ENCODE measurements at regions not wholly inside any gene's neighbourhood (a gene's known extent, or its start where the extent isn't known, plus 50 kb on each side); places are given as distances from the start of the nearest gene placed in this dataset.

DNA sequence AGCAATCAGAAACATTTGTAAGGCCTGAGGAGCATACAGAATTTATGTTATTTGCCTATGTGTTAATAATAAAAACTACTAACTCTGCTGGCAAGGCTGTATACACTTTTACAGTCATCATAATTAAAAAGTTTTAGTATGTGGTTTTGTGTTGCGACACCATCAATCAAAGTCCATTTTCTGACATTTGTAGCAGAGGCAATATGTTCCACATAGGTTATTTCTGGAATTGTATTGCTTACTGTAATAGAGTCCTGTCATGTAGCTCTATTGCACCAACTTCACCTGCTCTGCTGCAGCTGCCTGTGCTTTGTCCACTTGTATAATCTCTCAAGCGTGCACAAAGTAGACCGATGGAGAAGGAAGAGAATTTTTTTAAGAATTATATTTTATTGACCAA, 501.8 kb downstream of the HACE1 start:
- Histone ChIP-seq H3K27ac (ENCODE audit: extremely low read depth, low read depth, low read length) (no peak overlapping the region), H4K20me1 (replicated peaks; ENCODE audit: control insufficient read depth, insufficient read depth, low read length) (no peaks in the 10 kb centered on the region), H3K79me2 (ENCODE audit: control insufficient read depth, insufficient read depth, low read length) (no peaks in the 10 kb centered on the region), H3K4me2 (ENCODE audit: insufficient read depth, low read length) (no peak overlapping the region), H3K27me3 (ENCODE audit: control insufficient read depth in 2 of 2, insufficient read depth in 2 of 2, low read length in 2 of 2) (no peaks in the 10 kb centered on the region), H2AFZ (ENCODE audit: low read depth, low read length) (no peak overlapping the region), H3K9ac (ENCODE audit: insufficient read depth in 1 of 2, low read depth in 2 of 2, low read length in 2 of 2) (no peak overlapping the region), H3K4me3 (no peak overlapping the region), H3K4me1 (replicated peaks in 1 of 2; ENCODE audit: control insufficient read depth in 2 of 2, insufficient read depth in 2 of 2, low read length in 2 of 2) (no peaks in the 10 kb centered on the region), H3K9me1 (ENCODE audit: control insufficient read depth, insufficient read depth, low read length) (no peaks in the 10 kb centered on the region), H3K9me3 (replicated peaks; ENCODE audit: control insufficient read depth, insufficient read depth, low read depth, low read length) (no peaks in the 10 kb centered on the region), H3K36me3 (ENCODE audit: control insufficient read depth, insufficient read depth, low read length) (no peaks in the 10 kb centered on the region)
- in situ Hi-C loops (cut with MboI) (no loop called here), intact Hi-C loops (cut with micrococcal nuclease) (no loop called here)
- DNase-seq (ENCODE audit: extremely low read depth in 1 of 4, low spot score in 3 of 4): no peak
- ATAC-seq: no peak
- TF ChIP-seq MYNN (IDR thresholded peaks at IDR 0.05) (no peak), MYNN (CRISPR knock-in tag; IDR thresholded peaks at IDR 0.05) (no peak), RB1 (IDR thresholded peaks at IDR 0.05; ENCODE audit: low read depth) (no peak), ZNF212 (CRISPR knock-in tag; IDR thresholded peaks at IDR 0.05) (no peak), TCFL5 (CRISPR knock-in tag; conservative IDR thresholded peaks at IDR 0.05) (no peak), FIP1L1 (IDR thresholded peaks at IDR 0.05; ENCODE audit: low read depth, low read length, poor library complexity, severe bottlenecking) (no peak), MAFF (IDR thresholded peaks at IDR 0.05; ENCODE audit: low read length) (no peak), ZC3H11A (IDR thresholded peaks at IDR 0.05; ENCODE audit: low read depth, low read length) (no peak), CREM (IDR thresholded peaks at IDR 0.05; ENCODE audit: low read depth) (no peak), ETS2 (tag; IDR thresholded peaks at IDR 0.05; ENCODE audit: borderline replicate concordance, poor library complexity, severe bottlenecking) (no peak), FUS (optimal IDR thresholded peaks at IDR 0.05; ENCODE audit: low read depth, low read length) (no peak)
- ChIA-PET POLR2A (no interaction called here), CTCF (ENCODE audit: low intra/inter-chr PET ratio) (no interaction called here)
- no TSS peak for BruUV-seq (replicated peaks)
- no peak for FAIRE-seq
- WGBS (ENCODE audit: insufficient coverage, low coverage, missing lambda C conversion rate): 16% methylated on average over 3 of the region's 3 CpGs
